Forelimb muscle (tissue), 1 donor: ENCODE measurements at regions not wholly inside any gene's neighbourhood (a gene's known extent, or its start where the extent isn't known, plus 50 kb on each side); places are given as distances from the start of the nearest gene placed in this dataset.
"Not testable (repeated sequence)": the region's sequence is repeated elsewhere in the genome, so short reads cannot be mapped to it uniquely, and the experiment has no call there.

Experiments
- DNase-seq: peaks from one replicate; pipeline ENCODE4 v3.0.0-alpha.2; 2013; ENCODE audit warnings: low read depth

DNA sequence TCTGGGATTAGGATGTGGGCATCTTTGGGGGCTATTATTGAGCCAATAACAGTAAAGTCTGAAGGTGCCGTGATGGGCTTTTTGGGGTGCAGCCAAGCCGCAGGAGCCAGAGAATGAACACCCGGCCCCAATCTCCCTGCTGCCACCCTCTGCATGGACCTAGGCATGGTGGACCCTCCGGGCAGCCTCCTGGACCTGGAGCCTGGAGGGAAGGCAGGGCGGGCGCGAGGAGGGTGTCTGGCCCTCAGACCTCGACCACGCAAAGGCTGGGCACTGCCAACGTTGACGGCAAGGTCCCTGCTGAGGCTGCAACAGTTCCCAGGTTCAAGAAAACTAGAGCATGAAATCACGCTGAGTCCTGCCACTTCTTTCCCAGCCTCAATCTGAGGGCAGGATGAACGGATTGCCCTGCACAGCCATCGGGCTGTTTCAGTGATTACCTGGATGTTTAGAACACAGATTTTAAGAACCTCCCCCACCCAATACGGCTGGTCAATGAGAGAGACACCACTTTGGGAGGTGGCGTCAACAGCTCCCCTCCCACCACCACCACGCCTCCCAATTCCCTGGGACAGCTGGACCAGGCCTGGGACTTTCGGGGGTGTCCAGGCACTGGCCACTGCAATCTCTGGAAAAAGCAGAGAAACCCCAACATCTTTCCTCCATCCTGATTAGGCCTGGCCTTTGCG, 147.4 kb downstream of the NPIPB11 start:
- not testable (repeated sequence) for DNase-seq

DNA sequence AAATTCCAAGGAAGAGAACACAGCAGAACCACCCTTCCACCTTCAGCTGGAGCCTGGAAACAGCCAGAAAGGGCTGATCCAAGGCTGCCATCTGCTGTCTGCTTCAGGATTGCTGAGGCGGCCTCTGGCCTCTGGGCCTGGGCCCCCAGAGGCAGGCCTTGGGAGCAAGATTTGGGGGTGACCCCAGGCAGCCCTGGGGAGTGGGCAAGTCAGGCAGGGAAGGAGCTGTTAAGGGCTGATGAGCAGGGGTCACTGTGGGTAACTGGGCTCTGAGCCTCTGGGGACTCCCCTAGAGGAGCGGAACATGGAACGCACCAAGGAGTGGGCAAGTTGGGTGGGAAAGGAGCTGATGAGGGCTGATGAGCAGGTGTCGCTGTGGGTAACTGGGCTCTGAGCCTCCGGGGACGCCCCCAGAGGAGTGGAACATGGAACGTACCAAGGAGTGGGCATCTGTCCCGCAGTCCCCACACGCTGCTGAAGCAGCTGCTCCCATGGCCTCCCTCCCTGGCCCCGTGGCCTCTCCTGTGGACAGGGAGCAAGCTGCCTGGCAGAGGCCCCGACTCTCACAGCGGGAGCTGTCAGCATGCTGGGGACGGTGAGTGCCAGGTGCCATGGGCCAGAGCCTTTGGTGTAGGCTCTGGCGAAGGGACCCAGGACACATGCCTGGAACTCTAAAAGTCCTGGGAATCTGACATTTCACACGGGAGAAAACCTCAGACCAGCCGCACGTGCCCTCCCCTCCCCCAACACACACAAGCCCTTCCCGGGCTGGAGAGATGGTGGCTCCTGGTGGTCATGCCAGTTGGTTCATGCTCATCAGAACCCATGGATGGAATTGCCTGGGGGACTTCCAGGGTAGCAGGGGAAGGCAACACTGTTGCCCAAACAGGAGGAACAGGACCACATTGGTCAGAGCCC, 148.8 kb downstream of the NPIPB11 start:
- DNase-seq, result not testable (repeated sequence)

DNA sequence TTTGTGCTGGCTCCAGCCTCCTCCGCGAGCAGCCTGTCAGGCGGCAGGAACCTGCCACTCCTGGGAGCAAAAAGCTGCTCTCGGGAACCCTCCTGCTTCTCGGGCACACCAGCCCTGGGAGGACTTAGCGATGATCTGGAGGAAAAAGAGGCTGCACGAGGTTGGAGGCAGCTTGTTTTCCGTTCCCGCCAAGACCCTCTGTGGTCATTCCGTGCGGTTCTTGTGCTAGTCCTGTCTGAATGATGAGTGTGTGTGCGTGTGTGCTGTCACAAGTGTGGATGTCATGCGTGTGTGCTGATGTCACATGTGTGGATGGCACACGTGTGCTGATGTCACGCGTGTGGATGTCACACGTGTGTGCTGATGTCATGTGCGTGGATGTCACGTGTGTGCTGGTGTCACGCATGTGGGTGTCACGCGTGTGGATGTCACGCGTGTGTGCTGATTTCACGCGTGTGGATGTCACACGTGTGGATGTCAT, 150.0 kb downstream of the NPIPB11 start:
- DNase-seq, result no peak

DNA sequence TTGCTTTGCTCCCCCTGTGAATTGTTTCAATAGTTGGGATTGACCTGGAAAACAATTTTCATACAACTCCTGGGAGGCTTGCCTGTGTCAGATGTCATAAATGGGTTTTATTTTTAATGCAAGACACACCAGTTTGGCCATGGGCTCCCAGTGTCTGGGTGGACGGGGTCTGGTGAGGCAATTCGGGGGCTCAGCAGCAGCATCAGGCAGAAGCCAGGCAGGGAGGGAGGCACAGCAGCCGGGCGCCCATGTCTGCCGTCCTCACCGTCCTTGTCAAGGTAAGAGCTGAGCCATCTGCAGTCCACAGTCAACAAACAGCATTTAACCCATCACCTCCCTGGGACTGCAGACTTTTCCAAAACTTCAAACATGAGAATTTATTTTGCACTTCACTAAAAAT, 150.6 kb downstream of the NPIPB11 start:
- DNase-seq, result not testable (repeated sequence)

DNA sequence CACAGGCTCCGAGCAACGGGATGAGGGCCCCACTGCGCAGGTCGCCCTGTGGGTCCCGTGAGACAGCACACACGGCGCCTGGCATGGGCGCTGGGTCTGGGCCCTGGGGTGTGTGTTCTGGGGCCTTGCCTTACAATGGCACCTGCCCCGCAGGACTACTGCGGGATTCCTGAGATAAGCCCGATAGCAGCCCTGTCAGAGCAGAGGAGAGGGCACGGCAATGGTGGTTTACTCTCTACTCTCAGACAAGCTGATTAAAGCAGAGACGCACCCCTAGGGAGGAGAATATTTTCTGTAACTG, 151.1 kb downstream of the NPIPB11 start:
- DNase-seq, result not testable (repeated sequence)

DNA sequence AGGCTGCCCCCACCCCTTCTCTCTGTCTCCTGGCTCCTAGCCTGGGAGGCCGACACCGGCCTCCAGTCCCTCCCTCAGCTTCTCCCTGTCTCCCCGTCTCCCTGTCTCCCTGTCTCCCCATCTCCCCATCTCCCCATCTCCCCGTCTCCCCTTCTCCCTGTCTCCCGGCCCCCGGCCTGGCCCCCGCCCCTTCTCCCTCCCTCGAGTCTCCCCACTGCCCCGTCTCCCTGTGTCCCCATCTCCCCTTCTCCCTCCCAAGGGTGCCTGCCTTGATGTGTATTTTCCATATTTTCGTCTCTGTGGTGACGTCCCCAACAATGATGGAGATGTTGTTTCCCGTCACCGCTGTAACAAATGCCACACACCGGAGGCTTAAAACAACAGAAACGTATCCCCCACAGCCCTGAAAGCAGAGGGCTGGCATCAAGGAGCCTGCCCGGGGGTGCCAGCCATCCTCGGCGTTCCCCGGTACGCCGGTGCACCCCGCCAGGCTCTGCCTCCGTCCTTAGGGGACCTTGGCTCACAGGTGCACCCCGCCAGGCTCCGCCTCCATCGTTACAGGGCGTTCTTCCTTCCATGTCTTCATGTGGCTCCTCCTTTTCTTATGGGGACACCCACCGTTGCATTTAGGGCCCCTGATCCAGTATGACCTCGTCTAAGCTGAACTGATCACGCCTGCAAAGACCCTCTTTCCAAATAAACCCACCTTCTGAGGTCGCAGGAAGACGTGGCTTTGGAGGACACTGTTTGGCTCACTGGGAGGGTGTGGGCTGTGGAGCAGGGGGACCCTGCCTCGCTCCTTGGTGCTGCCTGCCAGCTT, 151.6 kb downstream of the NPIPB11 start:
- no peak for DNase-seq

DNA sequence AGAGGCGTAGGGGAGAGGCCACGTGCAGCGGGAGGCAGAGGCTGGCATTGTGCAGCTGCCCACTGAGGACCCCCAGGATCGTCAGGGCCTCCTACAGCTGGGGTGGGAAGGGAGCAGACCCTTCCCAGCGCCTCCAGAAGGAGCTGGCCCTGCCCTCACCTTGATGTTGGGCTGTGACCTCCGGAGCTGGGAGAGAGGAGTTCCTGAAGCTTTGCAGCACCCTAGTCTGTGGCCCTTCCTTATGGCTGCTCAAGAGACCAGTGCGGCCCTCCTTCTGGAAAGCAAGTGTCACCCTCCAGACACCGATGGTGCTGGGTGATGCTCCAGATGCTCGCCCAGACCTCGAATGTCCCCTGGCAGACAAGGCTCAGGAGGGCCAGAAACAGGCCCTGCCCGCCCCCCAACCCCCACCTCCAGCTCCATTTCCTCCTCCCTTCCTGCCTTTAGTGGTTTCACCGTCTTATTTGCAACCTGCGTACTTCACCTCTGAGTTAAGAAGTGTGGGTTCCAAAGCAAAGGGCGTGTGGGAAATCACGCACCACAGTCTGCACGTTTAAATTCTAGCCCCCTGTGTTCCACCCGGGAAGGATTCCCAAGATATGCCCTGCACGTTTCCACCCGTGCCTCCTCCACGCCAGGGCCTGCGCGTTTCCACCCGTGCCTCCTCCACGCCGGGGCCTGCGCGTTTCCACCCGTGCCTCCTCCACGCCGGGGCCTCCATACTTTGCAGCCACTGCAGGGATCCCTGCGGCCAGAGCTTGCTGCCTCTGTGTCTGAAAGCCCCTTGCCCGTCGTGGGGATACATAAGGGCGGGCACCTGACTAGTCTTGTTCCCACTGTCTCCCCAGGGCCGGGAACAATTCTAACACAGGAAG, 152.6 kb downstream of the NPIPB11 start:
- not testable (repeated sequence) for DNase-seq

DNA sequence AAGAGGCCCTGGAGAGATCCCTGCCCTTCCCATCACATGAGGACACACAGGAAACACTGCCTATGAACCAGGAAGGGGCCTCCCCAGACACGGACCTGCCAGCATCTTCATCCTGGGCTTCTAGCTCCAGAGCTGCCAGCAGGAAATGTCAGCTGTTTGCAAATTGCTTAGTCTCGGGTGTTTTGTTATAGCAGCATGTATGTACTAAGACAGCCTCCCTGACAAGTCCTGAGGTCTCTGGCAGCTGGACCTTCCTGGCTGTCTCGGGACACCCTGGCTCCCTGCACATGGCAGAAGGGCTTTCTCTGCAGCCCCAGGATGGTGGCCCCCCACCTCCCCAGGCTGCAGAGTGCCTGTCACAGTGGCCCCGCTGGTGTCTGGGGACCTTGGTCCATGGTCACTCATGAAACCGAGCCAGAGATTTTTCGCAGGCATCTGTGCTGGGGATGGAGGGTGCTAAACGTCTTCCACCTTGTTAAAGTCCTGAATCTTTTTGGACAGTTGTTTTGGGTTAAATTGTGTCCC, 153.4 kb downstream of the NPIPB11 start:
- DNase-seq, result not testable (repeated sequence)

DNA sequence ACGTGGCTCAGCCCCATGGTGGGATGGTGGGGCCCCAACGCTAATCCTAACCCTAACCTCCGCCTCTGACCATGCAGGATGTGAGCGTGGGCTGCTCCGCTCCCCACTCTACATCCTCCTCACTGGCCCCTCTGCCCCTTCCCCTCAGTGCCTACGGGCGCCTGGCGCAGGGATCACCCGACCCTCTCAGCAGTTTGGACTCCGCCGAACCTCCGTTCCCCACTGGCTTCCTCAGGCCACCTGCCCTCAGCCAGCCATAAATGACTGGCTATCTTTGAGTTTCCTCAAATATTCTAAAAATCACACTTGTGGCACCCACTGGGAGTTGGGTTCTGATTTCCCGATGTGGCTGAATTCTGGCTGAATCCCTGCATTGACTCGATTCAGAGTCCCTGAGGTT, 154.2 kb downstream of the NPIPB11 start:
- not testable (repeated sequence) for DNase-seq

DNA sequence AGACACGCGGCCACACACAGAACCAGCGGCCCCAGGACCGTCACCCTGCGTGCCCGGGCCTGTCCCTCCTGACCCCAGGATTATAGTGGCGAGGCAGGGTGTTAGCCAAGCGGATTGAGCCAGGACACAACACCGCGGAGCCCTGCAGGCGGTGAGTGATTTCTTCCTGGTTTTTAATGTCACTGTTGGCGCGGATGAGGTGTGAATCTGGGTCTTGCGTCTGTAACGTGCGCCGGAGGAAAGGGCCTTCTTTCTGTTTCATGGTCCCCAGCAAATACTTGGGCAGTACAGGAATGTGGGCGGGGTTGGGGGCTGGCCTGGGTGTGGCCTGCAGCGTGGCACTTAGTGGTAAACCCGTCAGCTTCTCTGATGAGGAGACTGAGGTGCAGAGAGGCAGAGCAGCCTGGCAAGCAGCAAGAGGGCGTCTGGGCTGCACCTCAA, 154.9 kb downstream of the NPIPB11 start:
- DNase-seq, result not testable (repeated sequence)

DNA sequence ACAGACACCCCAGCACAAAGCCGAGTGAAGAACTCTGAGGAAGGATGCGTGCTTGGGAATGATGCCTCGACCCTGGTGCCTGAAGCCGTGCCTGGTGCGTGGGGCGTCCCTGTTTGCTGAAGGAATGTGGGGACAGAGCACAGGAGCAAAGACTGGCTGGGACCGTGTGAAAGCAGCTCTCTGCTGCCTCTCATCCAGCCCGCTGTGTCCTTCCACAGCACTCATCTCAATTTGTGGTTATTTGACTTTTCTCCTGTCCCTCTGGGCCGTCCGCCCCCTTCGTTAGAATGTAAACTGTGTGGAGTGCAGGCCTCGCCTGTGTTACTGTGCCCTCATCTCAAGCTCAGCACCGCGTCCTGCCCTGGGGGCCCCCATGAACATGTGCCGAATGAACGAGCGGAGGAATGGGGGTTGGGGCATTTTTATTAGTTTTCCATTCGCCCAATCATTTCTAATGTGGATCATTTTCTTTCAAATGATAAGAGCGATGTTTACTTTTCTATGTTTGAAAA, 155.5 kb downstream of the NPIPB11 start:
- DNase-seq, result not testable (repeated sequence)

DNA sequence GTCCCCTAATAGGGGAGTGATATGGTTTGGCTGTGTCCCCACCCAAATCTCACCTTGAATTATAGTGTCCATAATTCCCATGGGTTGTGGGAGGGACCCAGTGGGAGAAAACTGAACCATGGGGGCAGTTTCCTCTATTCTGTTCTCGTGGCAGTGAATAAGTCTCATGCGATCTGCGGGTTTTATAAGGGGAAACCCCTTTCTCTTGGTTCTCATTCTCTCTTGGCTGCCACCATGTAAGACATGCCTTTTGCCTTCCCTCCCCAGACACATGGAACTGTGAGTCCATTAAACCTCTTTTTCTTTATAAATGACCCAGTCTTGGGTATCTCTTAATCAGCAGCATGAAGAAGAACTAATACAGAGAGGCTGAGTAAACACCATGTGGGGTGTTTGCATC, 156.0 kb downstream of the NPIPB11 start:
- not testable (repeated sequence) for DNase-seq

DNA sequence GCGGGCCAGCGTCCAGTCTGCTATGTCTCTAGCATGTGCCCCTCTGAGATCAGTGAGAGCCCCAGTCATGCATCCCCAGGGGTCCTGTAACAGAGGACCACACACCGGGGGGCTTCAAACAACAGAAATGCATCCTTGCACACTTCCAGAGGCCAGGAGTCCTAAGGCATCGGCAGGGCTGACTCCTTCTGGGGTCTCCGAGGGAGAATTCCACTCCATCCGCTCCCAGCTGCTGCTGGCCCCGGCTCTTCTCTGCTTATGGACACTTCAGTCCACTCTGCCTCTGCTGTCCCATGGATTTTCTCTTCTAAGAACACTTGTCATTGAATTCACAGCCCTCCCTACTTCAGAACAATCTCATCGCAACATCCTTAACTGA, 157.6 kb downstream of the NPIPB11 start:
- DNase-seq, result not testable (repeated sequence)

DNA sequence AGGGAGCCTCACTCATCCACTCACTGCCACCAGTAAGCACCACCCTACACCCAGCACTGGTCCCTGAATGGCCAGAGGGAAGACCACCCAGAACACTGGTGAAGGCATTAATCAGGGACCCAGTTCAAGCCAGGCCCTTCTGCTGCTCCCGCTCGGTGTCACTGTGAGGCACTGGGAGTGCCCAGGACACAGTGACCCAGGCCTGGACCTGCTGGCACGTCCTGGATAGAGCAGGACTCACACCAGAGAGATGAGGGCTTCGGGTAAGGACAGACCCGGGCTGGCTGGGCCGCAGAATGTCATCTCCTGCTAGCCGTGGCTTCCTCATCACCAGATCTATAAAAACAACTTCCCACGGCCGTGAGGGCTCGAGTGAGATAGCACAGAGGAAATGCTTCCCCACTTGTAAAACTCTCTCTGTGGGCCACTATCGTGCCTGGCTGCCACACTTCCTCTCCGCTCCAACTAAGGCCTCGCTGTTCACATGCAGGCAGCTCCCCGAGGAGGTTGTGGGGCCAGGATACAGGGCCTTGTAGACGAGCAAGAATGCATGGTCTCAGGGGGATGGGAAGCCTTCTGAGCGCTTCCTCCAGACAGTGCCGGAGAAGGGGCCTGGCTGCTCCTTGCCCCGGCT, 158.1 kb downstream of the NPIPB11 start:
- not testable (repeated sequence) for DNase-seq

DNA sequence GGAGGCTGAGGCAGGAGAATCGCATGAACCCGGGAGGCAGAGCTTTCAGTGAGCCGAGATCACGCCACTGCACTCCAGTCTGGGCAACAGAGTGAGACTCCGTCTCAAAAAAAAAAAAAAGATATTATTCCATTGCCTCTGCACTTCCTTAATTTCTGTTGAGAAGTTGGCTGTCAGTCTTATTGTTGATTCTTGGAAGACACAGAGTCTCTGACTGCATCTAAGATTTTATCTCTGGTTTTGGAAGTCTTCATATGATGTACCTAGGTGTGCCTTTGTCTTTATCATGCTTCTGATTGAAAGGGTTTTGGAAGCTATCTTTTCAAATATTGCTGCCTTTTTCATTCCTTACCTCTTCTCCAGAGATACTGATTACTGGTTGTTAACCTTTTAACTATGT, 160.4 kb downstream of the NPIPB11 start:
- not testable (repeated sequence) for DNase-seq

DNA sequence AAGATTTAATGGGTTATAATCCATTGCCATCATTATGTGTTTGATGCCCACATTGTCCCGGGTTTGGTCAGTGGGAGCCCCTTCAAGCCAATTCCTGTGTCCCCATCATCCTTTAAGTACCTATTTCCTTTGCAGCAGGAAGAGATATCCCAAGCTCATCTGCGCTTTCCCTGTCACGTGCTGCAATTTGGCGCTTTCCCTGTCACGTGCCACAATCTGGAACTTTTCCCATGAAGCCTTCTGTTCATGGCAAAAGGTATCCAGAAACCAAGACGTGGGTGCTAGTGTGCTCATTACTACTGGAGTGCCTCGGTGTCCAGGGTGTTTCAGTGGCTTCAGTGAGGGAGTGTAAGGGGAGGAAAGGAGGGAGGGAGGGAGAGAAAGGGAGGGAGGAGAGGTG, 168.5 kb downstream of the NPIPB11 start:
- no peak for DNase-seq

DNA sequence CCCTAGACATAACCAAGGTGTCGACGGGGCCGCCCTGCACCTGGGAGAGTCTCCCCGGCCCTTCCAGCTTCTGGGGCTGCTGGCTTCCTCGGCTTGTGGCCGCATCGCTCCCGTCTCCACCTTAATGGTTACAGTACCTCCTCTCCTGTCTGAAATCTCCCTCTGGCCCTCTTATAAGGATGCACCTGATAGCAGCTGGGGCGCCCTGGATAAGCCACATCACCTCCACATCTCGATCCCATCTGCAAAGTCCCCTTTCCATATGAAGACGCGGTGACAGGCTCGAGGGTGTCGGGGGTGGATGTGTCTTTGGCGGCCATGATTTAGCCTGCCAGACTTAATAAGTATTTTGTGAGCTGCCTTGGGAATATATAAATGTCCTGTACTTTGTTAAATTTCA, 169.0 kb downstream of the NPIPB11 start:
- not testable (repeated sequence) for DNase-seq

DNA sequence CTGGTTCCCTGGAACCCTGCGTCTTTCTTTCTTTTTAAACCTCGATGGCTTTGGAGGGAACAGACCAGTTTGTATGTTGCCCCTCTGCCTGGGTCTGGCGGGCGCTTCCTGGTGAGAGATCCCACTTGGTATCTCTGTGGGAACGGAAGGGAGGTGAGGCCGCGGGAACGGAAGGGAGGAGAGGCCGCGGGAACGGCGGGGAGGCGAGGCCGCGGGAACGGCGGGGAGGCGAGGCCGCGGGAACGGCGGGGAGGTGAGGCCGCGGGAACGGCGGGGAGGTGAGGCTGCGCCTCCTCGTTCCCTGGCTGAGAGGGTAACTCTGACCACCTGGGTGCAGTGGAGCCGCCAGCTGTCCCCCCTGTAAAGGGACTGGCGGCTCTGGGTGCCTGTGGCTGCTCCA, 169.5 kb downstream of the NPIPB11 start:
- not testable (repeated sequence) for DNase-seq

DNA sequence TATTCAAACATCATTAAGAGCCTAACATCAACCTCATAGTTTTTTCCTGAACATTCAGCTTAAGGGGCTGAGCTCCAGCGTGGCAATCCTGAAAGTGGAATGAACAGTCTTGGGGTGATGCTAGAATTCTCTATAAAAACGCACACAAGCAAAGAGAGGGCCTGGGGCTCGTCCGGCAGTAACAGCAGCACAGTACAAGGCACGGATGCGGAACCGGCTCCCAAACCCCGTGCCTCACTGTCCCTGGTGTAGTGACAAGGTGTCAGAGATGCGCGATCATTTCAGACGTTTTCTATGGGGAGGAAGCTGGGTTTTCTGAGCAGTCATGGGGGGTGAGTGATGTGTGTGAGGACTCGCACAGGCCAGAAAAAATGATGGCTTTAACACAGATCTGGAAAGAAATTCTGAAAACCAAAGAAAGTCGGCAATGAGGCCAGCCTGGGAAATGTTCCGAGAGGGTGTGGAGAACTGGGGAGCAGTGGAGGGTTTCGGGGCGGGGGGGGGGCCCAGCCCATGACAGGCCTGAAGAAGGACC, 170.6 kb downstream of the NPIPB11 start:
- DNase-seq, result not testable (repeated sequence)
